IMR-90 (cell line): ENCODE measurements at regions not wholly inside any gene's neighbourhood (a gene's known extent, or its start where the extent isn't known, plus 50 kb on each side); places are given as distances from the start of the nearest gene placed in this dataset.

Experiments
- ATAC-seq: fragments of 200-7000 bp; cut with Tn5 transposase; 2 replicates; pipeline ENCODE4 v1.9.1; 2020; ENCODE audit warnings: low read depth, mild to moderate bottlenecking, moderate library complexity
- BruUV-seq: library from RNA; stranded (reverse); fragments of 400-500 nt; replicated peaks from 2 replicates; lab custom pipeline; 2021; lab: Mats Ljungman, UMichigan
- CTCF ChIA-PET: fragments of 300-600 bp; formaldehyde crosslinking; extraction: SDS; loops from one replicate; lab custom pipeline; 2021; ENCODE audit warnings: antibody characterized with exemption; lab: Yijun Ruan, JAX
- POLR2A ChIA-PET: fragments of 300-600 bp; sonication (Branson Sonifier 250); formaldehyde crosslinking; loops from one replicate; lab custom pipeline; 2022; ENCODE audit warnings: antibody characterized with exemption; ENCODE audit not compliant: unreplicated experiment; lab: Charles Lee
- DNase-seq: peaks from one replicate; pipeline ENCODE4 v3.0.0; 2013
- H2AFZ ChIP-seq: replicated peaks from 2 replicates; pipeline ENCODE3; 2013; ENCODE audit warnings: low read length, mild to moderate bottlenecking; ENCODE audit not compliant: poor library complexity
- H2AK5ac ChIP-seq: 2 replicates; pipeline ENCODE4 v1.6.1; 2013; ENCODE audit warnings: low read depth, low read length, inconsistent platforms
- H2AK9ac ChIP-seq: replicated peaks from 2 replicates; pipeline ENCODE3; 2013; ENCODE audit warnings: mild to moderate bottlenecking, low read depth, low read length, moderate library complexity; ENCODE audit not compliant: poor library complexity
- H2BK120ac ChIP-seq: 2 replicates; pipeline ENCODE4 v1.6.1; 2013; ENCODE audit warnings: low read depth, low read length, inconsistent platforms
- H2BK15ac ChIP-seq: 3 replicates; pipeline ENCODE4 v1.6.1; 2013; ENCODE audit warnings: low read depth, low read length, inconsistent platforms
- H2BK20ac ChIP-seq: 2 replicates; pipeline ENCODE4 v1.6.1; 2013; ENCODE audit warnings: low read depth, mild to moderate bottlenecking, inconsistent platforms, low read length, moderate library complexity
- H2BK5ac ChIP-seq: 2 replicates; pipeline ENCODE4 v1.6.1; 2013; ENCODE audit warnings: mild to moderate bottlenecking, low read depth, low read length, inconsistent platforms; ENCODE audit not compliant: poor library complexity, severe bottlenecking
- H3K14ac ChIP-seq: replicated peaks from 2 replicates; pipeline ENCODE4 v1.6.1; 2013; ENCODE audit warnings: low read depth, low read length, inconsistent platforms
- H3K18ac ChIP-seq: 2 replicates; pipeline ENCODE4 v1.6.1; 2013; ENCODE audit warnings: low read depth, low read length, control low read depth
- H3K23ac ChIP-seq: 2 replicates; pipeline ENCODE4 v1.6.1; 2013; ENCODE audit warnings: low read depth, low read length, inconsistent platforms
- H3K27ac ChIP-seq: 2 replicates; pipeline ENCODE4 v1.5.1; 2013; ENCODE audit warnings: mild to moderate bottlenecking, control low read depth, low read length; ENCODE audit not compliant: insufficient read depth
- H3K27me3 ChIP-seq: 2 replicates; pipeline ENCODE4 v1.6.1; 2013; ENCODE audit warnings: low read length; ENCODE audit not compliant: control insufficient read depth, insufficient read depth
- H3K36me3 ChIP-seq: 2 replicates; pipeline ENCODE4 v1.6.1; 2013; ENCODE audit warnings: low read length, mixed read lengths; ENCODE audit not compliant: control insufficient read depth, insufficient read depth
- H3K4ac ChIP-seq: 2 replicates; pipeline ENCODE4 v1.6.1; 2013; ENCODE audit warnings: low read depth, low read length, inconsistent platforms
- H3K4me1 ChIP-seq: 2 replicates; pipeline ENCODE4 v1.6.1; 2013; ENCODE audit warnings: low read length, mixed read lengths; ENCODE audit not compliant: control insufficient read depth, insufficient read depth
- H3K4me2 ChIP-seq: 2 replicates; pipeline ENCODE4 v1.6.1; 2013; ENCODE audit warnings: low read depth, mild to moderate bottlenecking, control low read depth, low read length, moderate library complexity
- H3K4me3 ChIP-seq: 2 replicates; pipeline ENCODE4 v1.5.1; 2013; ENCODE audit warnings: low read depth, mild to moderate bottlenecking, control low read depth, low read length, moderate library complexity; ENCODE audit not compliant: insufficient read depth
- H3K56ac ChIP-seq: 2 replicates; pipeline ENCODE4 v1.6.1; 2013; ENCODE audit warnings: low read length, inconsistent platforms; ENCODE audit not compliant: insufficient read depth; ENCODE audit errors: extremely low read depth
- H3K79me1 ChIP-seq, 2 experiments: 2 replicates each; pipeline ENCODE4 v1.6.1; 2013; ENCODE audit warnings: low read length in 2 of 2, inconsistent platforms in 1 of 2, low read depth in 1 of 2
- H3K9ac ChIP-seq: 2 replicates; pipeline ENCODE4 v1.6.1; 2013; ENCODE audit warnings: low read depth, low read length, control low read depth
- H3K9me1 ChIP-seq: 2 replicates; pipeline ENCODE4 v1.6.1; 2013; ENCODE audit warnings: low read length, inconsistent platforms; ENCODE audit not compliant: insufficient read depth
- H3K9me3 ChIP-seq: 2 replicates; pipeline ENCODE4 v1.6.1; 2013; ENCODE audit warnings: low read length; ENCODE audit not compliant: control insufficient read depth, insufficient read depth
- H4K20me1 ChIP-seq: 2 replicates; pipeline ENCODE4 v1.6.1; 2013; ENCODE audit warnings: low read length, inconsistent platforms; ENCODE audit not compliant: insufficient read depth
- H4K5ac ChIP-seq: 2 replicates; pipeline ENCODE4 v1.6.1; 2013; ENCODE audit warnings: mild to moderate bottlenecking, low read depth, low read length, control low read depth
- H4K8ac ChIP-seq, 2 experiments: 2 replicates each; pipeline ENCODE4 v1.6.1; 2013; ENCODE audit warnings: low read depth in 2 of 2, low read length in 2 of 2, control low read depth in 1 of 2, inconsistent platforms in 1 of 2
- H4K91ac ChIP-seq: 2 replicates; pipeline ENCODE4 v1.6.1; 2013; ENCODE audit warnings: low read depth, low read length, inconsistent platforms; ENCODE audit not compliant: insufficient read depth
- CEBPB ChIP-seq: IDR thresholded peaks from 2 replicates; pipeline ENCODE4 v1.6.1; 2012; ENCODE audit warnings: low read depth, low read length, improper control_type of control experiment
- CHD1 ChIP-seq: IDR thresholded peaks from 2 replicates; pipeline ENCODE4 v1.6.1; 2012; ENCODE audit warnings: low read depth, low read length, improper control_type of control experiment
- FOS ChIP-seq: fragments of 150-350 bp; IDR thresholded peaks from 2 replicates; pipeline ENCODE4 v1.6.1; 2016; ENCODE audit warnings: low read depth, low read length
- MAFK ChIP-seq: IDR thresholded peaks from 2 replicates; pipeline ENCODE4 v1.6.1; 2012; ENCODE audit warnings: low read depth, low read length, improper control_type of control experiment
- MAZ ChIP-seq: IDR thresholded peaks from 2 replicates; pipeline ENCODE4 v1.6.1; 2012; ENCODE audit warnings: low read depth, mild to moderate bottlenecking, low read length, improper control_type of control experiment, moderate library complexity, borderline replicate concordance
- MXI1 ChIP-seq: IDR thresholded peaks from 2 replicates; pipeline ENCODE4 v1.6.1; 2012; ENCODE audit warnings: low read depth, mild to moderate bottlenecking, low read length, moderate library complexity, borderline replicate concordance
- NFE2L2 ChIP-seq: fragments of 150-350 bp; IDR thresholded peaks from 2 replicates; pipeline ENCODE4 v1.6.1; 2016; ENCODE audit warnings: low read depth, mild to moderate bottlenecking, low read length
- RAD21 ChIP-seq: IDR thresholded peaks from 2 replicates; pipeline ENCODE4 v1.6.1; 2012; ENCODE audit warnings: low read length, improper control_type of control experiment
- RCOR1 ChIP-seq: IDR thresholded peaks from 2 replicates; pipeline ENCODE4 v1.6.1; 2012; ENCODE audit warnings: mild to moderate bottlenecking, low read length, improper control_type of control experiment; ENCODE audit not compliant: insufficient replicate concordance
- RFX5 ChIP-seq: IDR thresholded peaks from 2 replicates; pipeline ENCODE4 v1.8.0; 2012; ENCODE audit warnings: low read depth, mild to moderate bottlenecking, low read length, moderate library complexity
- SMC3 ChIP-seq: fragments of 150-350 bp; IDR thresholded peaks from 2 replicates; pipeline ENCODE4 v1.6.1; 2016; ENCODE audit warnings: low read depth, mild to moderate bottlenecking, antibody characterized with exemption, low read length, moderate library complexity
- dilution Hi-C: fragments of 300-500 bp; cut with HindIII; formaldehyde crosslinking; loops from one replicate; pipeline ENCODE4 v1.14.3; 2018; ENCODE audit warnings: low sequenced_read_pairs; ENCODE audit not compliant: unreplicated experiment
- in situ Hi-C: fragments of 300-500 bp; cut with MboI; formaldehyde crosslinking; loops from 3 replicates; pipeline ENCODE4 v1.14.3; 2019; ENCODE audit warnings: low sequenced_read_pairs, inconsistent platforms, mixed read lengths
- intact Hi-C: fragments of 100-400 bp; cut with micrococcal nuclease; formaldehyde crosslinking; loops from 2 replicates; pipeline ENCODE4 v1.10.0; 2022
- TF ChIP-seq, protein P1 (sequence below): conservative IDR thresholded peaks from 2 replicates; pipeline ENCODE4 v1.5.1; 2012; ENCODE audit warnings: mild to moderate bottlenecking, low read depth, low read length, improper control_type of control experiment
- TF ChIP-seq, protein P2 (sequence below): fragments of 150-350 bp; IDR thresholded peaks from 2 replicates; pipeline ENCODE4 v1.6.1; 2017; ENCODE audit warnings: mild to moderate bottlenecking, antibody characterized with exemption, low read length, low read depth

DNA sequence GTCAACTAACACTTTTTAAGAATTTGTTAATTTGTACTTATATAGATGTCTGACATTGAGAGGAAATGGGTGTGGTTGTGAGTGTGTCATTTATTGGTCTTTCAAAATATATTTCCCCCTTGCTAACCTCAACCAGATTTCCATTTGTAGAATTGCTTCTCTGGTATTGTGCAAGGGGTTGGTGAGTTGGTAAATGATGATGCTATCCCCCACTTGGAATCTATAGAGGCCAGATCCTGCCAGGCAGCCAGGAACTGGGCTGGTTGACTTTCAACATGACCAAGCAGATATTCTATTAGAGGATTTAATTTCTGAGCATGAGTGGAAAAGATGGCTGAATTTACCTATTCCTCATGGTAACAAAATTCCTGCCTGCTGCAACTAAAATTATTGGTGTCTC lies 306.6 kb upstream of the KIF2A start:
- H2AFZ ChIP-seq, result no peak overlapping the region
- no peak overlapping the region for H4K5ac ChIP-seq
- no peaks in the 10 kb centered on the region for H3K27me3 ChIP-seq
- ChIA-PET POLR2A (no interaction called here), CTCF (no interaction called here)
- H3K4me1 ChIP-seq, result no peaks in the 10 kb centered on the region
- no peak overlapping the region for H2AK5ac ChIP-seq
- H2BK15ac ChIP-seq, result no peak overlapping the region
- H2AK9ac ChIP-seq, result no peak overlapping the region
- TF ChIP-seq MXI1 (no peak), CHD1 (no peak), NFE2L2 (no peak), RFX5 (no peak), MAFK (no peak), FOS (no peak), SMC3 (no peak), MAZ (no peak), CEBPB (no peak), RAD21 (no peak), RCOR1 (no peak)
- TF ChIP-seq, protein P1, sequence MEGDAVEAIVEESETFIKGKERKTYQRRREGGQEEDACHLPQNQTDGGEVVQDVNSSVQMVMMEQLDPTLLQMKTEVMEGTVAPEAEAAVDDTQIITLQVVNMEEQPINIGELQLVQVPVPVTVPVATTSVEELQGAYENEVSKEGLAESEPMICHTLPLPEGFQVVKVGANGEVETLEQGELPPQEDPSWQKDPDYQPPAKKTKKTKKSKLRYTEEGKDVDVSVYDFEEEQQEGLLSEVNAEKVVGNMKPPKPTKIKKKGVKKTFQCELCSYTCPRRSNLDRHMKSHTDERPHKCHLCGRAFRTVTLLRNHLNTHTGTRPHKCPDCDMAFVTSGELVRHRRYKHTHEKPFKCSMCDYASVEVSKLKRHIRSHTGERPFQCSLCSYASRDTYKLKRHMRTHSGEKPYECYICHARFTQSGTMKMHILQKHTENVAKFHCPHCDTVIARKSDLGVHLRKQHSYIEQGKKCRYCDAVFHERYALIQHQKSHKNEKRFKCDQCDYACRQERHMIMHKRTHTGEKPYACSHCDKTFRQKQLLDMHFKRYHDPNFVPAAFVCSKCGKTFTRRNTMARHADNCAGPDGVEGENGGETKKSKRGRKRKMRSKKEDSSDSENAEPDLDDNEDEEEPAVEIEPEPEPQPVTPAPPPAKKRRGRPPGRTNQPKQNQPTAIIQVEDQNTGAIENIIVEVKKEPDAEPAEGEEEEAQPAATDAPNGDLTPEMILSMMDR, result no peak
- TF ChIP-seq, protein P2, sequence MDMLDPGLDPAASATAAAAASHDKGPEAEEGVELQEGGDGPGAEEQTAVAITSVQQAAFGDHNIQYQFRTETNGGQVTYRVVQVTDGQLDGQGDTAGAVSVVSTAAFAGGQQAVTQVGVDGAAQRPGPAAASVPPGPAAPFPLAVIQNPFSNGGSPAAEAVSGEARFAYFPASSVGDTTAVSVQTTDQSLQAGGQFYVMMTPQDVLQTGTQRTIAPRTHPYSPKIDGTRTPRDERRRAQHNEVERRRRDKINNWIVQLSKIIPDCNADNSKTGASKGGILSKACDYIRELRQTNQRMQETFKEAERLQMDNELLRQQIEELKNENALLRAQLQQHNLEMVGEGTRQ, result no peak
- no peak overlapping the region for H3K18ac ChIP-seq
- ATAC-seq (no peak), DNase-seq (no peak)
- dilution Hi-C loops, result no loop called here
- in situ Hi-C loops, result no loop called here
- no peak overlapping the region for H3K27ac ChIP-seq
- H3K23ac ChIP-seq, result no peak overlapping the region
- no peak overlapping the region for H3K4ac ChIP-seq
- H3K9ac ChIP-seq, result no peak overlapping the region
- no peak overlapping the region for H3K4me3 ChIP-seq
- no peak overlapping the region for H3K56ac ChIP-seq
- no peaks in the 10 kb centered on the region for H3K79me1 ChIP-seq
- no peak overlapping the region for H3K4me2 ChIP-seq
- no TSS peak for BruUV-seq
- no peak overlapping the region for H2BK20ac ChIP-seq
- no peak overlapping the region for H2BK5ac ChIP-seq
- no peaks in the 10 kb centered on the region for H3K9me1 ChIP-seq
- H4K20me1 ChIP-seq, result no peaks in the 10 kb centered on the region
- no peak overlapping the region for H4K8ac ChIP-seq
- no peaks in the 10 kb centered on the region for H3K36me3 ChIP-seq
- intact Hi-C loops, result no loop called here
- no peaks in the 10 kb centered on the region for H3K9me3 ChIP-seq
- H3K14ac ChIP-seq, result no peak overlapping the region
- H4K91ac ChIP-seq, result no peak overlapping the region
- H2BK120ac ChIP-seq, result no peak overlapping the region
